ENCODE measurements at regions not wholly inside any gene's neighbourhood (a gene's known extent, or its start where the extent isn't known, plus 50 kb on each side); places are given as distances from the start of the nearest gene placed in this dataset.

DNA sequence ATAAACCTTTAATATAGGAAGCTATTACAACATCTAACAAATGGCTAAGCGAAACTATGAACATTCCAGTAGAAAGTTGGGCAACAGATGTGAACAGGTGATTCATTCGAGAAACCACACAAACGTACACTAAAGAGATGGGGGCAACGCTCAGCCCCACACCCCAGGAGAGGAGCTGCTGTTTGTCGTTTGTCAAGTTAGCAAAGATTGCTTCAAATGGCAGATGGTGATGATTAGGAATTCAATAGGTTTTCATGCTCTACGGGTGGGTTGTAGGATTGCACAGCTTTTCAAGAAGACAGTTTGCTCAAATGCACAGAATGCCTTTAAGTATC lies 154.7 kb upstream of the HDAC4 start:
- no peak for TF ChIP-seq CTCF (optimal IDR thresholded peaks at IDR 0.05 in 1 of 3, IDR thresholded peaks at IDR 0.05 in 1 of 3, conservative IDR thresholded peaks at IDR 0.05 in 1 of 3; ENCODE audit: extremely low read depth in 1 of 3, insufficient read depth in 2 of 3, low read length in 3 of 3)
- no peak for TF ChIP-seq EZH2 (IDR thresholded peaks at IDR 0.05; ENCODE audit: low read length)

All from keratinocyte (primary cell).